ENCODE measurements at regions not wholly inside any gene's neighbourhood (a gene's known extent, or its start where the extent isn't known, plus 50 kb on each side); places are given as distances from the start of the nearest gene placed in this dataset.

- no peak for TF ChIP-seq CTCF (IDR thresholded peaks at IDR 0.05)
- TF ChIP-seq POLR2AphosphoS5 (IDR thresholded peaks at IDR 0.05) = no peak
- no peak for TF ChIP-seq POLR2A (IDR thresholded peaks at IDR 0.05)
Observed at GRCh38 chr9:108441251-108441650, 414.5 kb downstream of the ACTL7B start.
